Suprapubic skin (tissue), 3 donors: ENCODE measurements at regions not wholly inside any gene's neighbourhood (a gene's known extent, or its start where the extent isn't known, plus 50 kb on each side); places are given as distances from the start of the nearest gene placed in this dataset.

Experiments
- POLR2A ChIP-seq, 2 donors: fragments of 450-650 bp; IDR thresholded peaks; one replicate each; pipeline ENCODE4 v1.6.1; 2017; ENCODE audit warnings: antibody characterized with exemption in 2 of 2, mild to moderate bottlenecking in 2 of 2, moderate library complexity in 2 of 2
- TF ChIP-seq, protein P1 (sequence below), 2 donors: fragments of 200-600 bp in 1 of 2; fragments of 450-650 bp in 1 of 2; sonication (generic) in 1 of 2; IDR thresholded peaks; one replicate each; pipeline ENCODE4 v1.5.1; 2016 to 2019; ENCODE audit warnings: antibody characterized with exemption in 2 of 2, mild to moderate bottlenecking in 1 of 2, moderate library complexity in 1 of 2

DNA sequence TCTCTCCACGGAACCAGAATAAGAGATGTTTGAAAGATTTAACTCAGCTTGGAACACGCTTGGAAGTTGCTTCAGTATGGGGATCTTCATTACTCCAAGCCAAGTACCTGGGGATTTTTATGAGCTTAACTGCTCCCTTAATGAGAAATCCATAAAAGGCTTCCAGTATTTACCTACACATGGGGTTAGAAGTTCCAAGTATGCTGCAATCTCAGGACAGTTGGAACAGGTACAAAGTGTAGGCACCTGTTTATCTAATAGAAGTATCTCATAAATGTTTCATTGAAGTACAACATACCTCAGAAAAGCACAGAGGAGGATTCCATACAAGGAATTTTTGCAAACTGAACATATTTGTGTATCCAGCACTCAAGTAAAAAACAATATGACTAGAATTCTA lies 161.6 kb upstream of the PIRT start:
- TF ChIP-seq, protein P1, sequence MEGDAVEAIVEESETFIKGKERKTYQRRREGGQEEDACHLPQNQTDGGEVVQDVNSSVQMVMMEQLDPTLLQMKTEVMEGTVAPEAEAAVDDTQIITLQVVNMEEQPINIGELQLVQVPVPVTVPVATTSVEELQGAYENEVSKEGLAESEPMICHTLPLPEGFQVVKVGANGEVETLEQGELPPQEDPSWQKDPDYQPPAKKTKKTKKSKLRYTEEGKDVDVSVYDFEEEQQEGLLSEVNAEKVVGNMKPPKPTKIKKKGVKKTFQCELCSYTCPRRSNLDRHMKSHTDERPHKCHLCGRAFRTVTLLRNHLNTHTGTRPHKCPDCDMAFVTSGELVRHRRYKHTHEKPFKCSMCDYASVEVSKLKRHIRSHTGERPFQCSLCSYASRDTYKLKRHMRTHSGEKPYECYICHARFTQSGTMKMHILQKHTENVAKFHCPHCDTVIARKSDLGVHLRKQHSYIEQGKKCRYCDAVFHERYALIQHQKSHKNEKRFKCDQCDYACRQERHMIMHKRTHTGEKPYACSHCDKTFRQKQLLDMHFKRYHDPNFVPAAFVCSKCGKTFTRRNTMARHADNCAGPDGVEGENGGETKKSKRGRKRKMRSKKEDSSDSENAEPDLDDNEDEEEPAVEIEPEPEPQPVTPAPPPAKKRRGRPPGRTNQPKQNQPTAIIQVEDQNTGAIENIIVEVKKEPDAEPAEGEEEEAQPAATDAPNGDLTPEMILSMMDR (IDR thresholded peaks at IDR 0.05), result no peak
- TF ChIP-seq POLR2A (IDR thresholded peaks at IDR 0.05), result no peak
